Gastroesophageal sphincter (tissue), 3 donors: ENCODE measurements at regions not wholly inside any gene's neighbourhood (a gene's known extent, or its start where the extent isn't known, plus 50 kb on each side); places are given as distances from the start of the nearest gene placed in this dataset.

Source experiments
- CTCF ChIP-seq, 4 experiments: fragments of 200-600 bp in 2 of 4; fragments of 450-650 bp in 2 of 4; sonication (generic) in 1 of 4; IDR thresholded peaks; one replicate each; pipeline ENCODE4 v1.5.1; 2017 to 2019; ENCODE audit warnings: antibody characterized with exemption in 4 of 4, mild to moderate bottlenecking in 2 of 4, moderate library complexity in 2 of 4
- EP300 ChIP-seq: sonication (generic); formaldehyde crosslinking; IDR thresholded peaks from one replicate; pipeline ENCODE4 v1.6.1; 2017; ENCODE audit warnings: antibody characterized with exemption, mild to moderate bottlenecking
- POLR2A ChIP-seq, 2 donors: fragments of 450-650 bp; IDR thresholded peaks; one replicate each; pipeline ENCODE4 v1.6.1; 2017; ENCODE audit warnings: antibody characterized with exemption in 2 of 2, mild to moderate bottlenecking in 2 of 2, moderate library complexity in 1 of 2
- POLR2AphosphoS5 ChIP-seq: sonication (generic); formaldehyde crosslinking; IDR thresholded peaks from one replicate; pipeline ENCODE4 v1.6.1; 2017; ENCODE audit warnings: antibody characterized with exemption

- no peak for TF ChIP-seq EP300
- no peak for TF ChIP-seq POLR2A (IDR thresholded peaks at IDR 0.05)
- no peak for TF ChIP-seq CTCF (IDR thresholded peaks at IDR 0.05)
- TF ChIP-seq POLR2AphosphoS5, result no peak
Measured at GRCh38 chr16:66152823-66153393, 213.6 kb upstream of the CDH5 start.
